Type B pancreatic cell (in vitro differentiated cells): ENCODE measurements at regions not wholly inside any gene's neighbourhood (a gene's known extent, or its start where the extent isn't known, plus 50 kb on each side); places are given as distances from the start of the nearest gene placed in this dataset.

Source experiments
- DNase-seq: peaks from one replicate; pipeline ENCODE4 v3.0.0; 2021; ENCODE audit warnings: mixed read lengths; ENCODE audit not compliant: unreplicated experiment; ENCODE audit errors: extremely low spot score
- H3K27ac Mint-ChIP-seq: 2 replicates; pipeline ENCODE4 v1.8.0; 2021; ENCODE audit warnings: mild to moderate bottlenecking, mixed read lengths
- H3K27me3 Mint-ChIP-seq: 2 replicates; pipeline ENCODE4 v1.8.0; 2021; ENCODE audit warnings: mixed read lengths
- H3K36me3 Mint-ChIP-seq: 2 replicates; pipeline ENCODE4 v1.8.0; 2021; ENCODE audit warnings: mixed read lengths
- H3K4me1 Mint-ChIP-seq: one replicate; pipeline ENCODE4 v1.8.0; 2021; ENCODE audit warnings: mixed read lengths; ENCODE audit not compliant: unreplicated experiment
- H3K4me3 Mint-ChIP-seq: 2 replicates; pipeline ENCODE4 v1.8.0; 2021; ENCODE audit warnings: mild to moderate bottlenecking, mixed read lengths
- H3K9me3 Mint-ChIP-seq: 2 replicates; pipeline ENCODE4 v1.8.0; 2021; ENCODE audit warnings: mixed read lengths
- CTCF ChIP-seq: fragments of 200-600 bp; sonication (generic); conservative IDR thresholded peaks from 2 replicates; pipeline ENCODE4 v1.5.0; 2021; ENCODE audit warnings: antibody characterized with exemption, mild to moderate bottlenecking

GRCh38 chr2:146444085-146444484 lies 1400.7 kb upstream of the ACVR2A start:
- Mint-ChIP-seq H3K27ac (no peak overlapping the region), H3K4me3 (no peak overlapping the region), H3K9me3 (peaks cover 14% of the 10 kb centered on the region), H3K4me1 (peaks cover 4% of the 10 kb centered on the region), H3K36me3 (no peaks in the 10 kb centered on the region), H3K27me3 (no peaks in the 10 kb centered on the region)
- no peak for TF ChIP-seq CTCF
- DNase-seq = no peak

GRCh38 chr2:146438246-146438645 lies 1406.6 kb upstream of the ACVR2A start:
- H3K4me3 Mint-ChIP-seq = no peak overlapping the region
- H3K4me1 Mint-ChIP-seq = peaks cover 6% of the 10 kb centered on the region
- no peaks in the 10 kb centered on the region for H3K27me3 Mint-ChIP-seq
- no peak overlapping the region for H3K27ac Mint-ChIP-seq
- DNase-seq = no peak
- no peaks in the 10 kb centered on the region for H3K36me3 Mint-ChIP-seq
- TF ChIP-seq CTCF = no peak
- H3K9me3 Mint-ChIP-seq = no peaks in the 10 kb centered on the region

GRCh38 chr2:146437712-146438111 lies 1407.1 kb upstream of the ACVR2A start:
- Mint-ChIP-seq H3K36me3 (no peaks in the 10 kb centered on the region), H3K4me3 (no peak overlapping the region), H3K27me3 (no peaks in the 10 kb centered on the region), H3K4me1 (peaks cover 6% of the 10 kb centered on the region), H3K27ac (no peak overlapping the region), H3K9me3 (no peaks in the 10 kb centered on the region)
- no peak for TF ChIP-seq CTCF
- no peak for DNase-seq

- no peak for TF ChIP-seq CTCF
- H3K4me3 Mint-ChIP-seq = no peak overlapping the region
- DNase-seq = no peak
- H3K27ac Mint-ChIP-seq = no peak overlapping the region
- H3K27me3 Mint-ChIP-seq = peaks cover 7% of the 10 kb centered on the region
- no peaks in the 10 kb centered on the region for H3K36me3 Mint-ChIP-seq
- H3K9me3 Mint-ChIP-seq = no peaks in the 10 kb centered on the region
- peaks cover 4% of the 10 kb centered on the region for H3K4me1 Mint-ChIP-seq
Observed at GRCh38 chr2:146433116-146433875, 1411.5 kb upstream of the ACVR2A start.

- H3K4me1 Mint-ChIP-seq = peaks cover 4% of the 10 kb centered on the region
- no peak for TF ChIP-seq CTCF
- H3K36me3 Mint-ChIP-seq = no peaks in the 10 kb centered on the region
- H3K4me3 Mint-ChIP-seq = no peak overlapping the region
- H3K27ac Mint-ChIP-seq = no peak overlapping the region
- H3K27me3 Mint-ChIP-seq = peaks cover 7% of the 10 kb centered on the region
- no peaks in the 10 kb centered on the region for H3K9me3 Mint-ChIP-seq
- DNase-seq = no peak
Observed at GRCh38 chr2:146429366-146429765, 1415.5 kb upstream of the ACVR2A start.

GRCh38 chr2:146417942-146418341 lies 1426.9 kb upstream of the ACVR2A start:
- Mint-ChIP-seq H3K27me3 (peaks cover 6% of the 10 kb centered on the region), H3K4me1 (peaks cover 9% of the 10 kb centered on the region), H3K36me3 (no peaks in the 10 kb centered on the region), H3K4me3 (no peak overlapping the region), H3K9me3 (no peaks in the 10 kb centered on the region), H3K27ac (no peak overlapping the region)
- DNase-seq = no peak
- TF ChIP-seq CTCF = no peak
